Stimulated activated CD8-positive, alpha-beta memory T cell treated with anti-CD3 and anti-CD28 coated beads, Interleukin-4, amount 100 ng/mL, for 4 hours (primary cell): ENCODE measurements at regions not wholly inside any gene's neighbourhood (a gene's known extent, or its start where the extent isn't known, plus 50 kb on each side); places are given as distances from the start of the nearest gene placed in this dataset.
A peak's percentile ranks its signal among the peaks of the same experiment; 100 is the strongest.
"Not testable (repeated sequence)": the region's sequence is repeated elsewhere in the genome, so short reads cannot be mapped to it uniquely, and the experiment has no call there.

ENCODE experiments used
- DNase-seq, 2 donors: peaks; one replicate each; pipeline ENCODE4 v3.0.0-alpha.2; 2020; ENCODE audit warnings: low read depth in 2 of 2, low spot score in 1 of 2

GRCh38 chr6:134442073-134442472 lies 124.2 kb upstream of the SGK1 start:
- no peak for DNase-seq

- no peak for DNase-seq
These were observed 120.9 kb upstream of the SGK1 start for GRCh38 chr6:134438837-134439236.

GRCh38 chr6:134437376-134437775 lies 119.5 kb upstream of the SGK1 start:
- DNase-seq = no peak

- DNase-seq = no peak
These were observed 119.0 kb upstream of the SGK1 start for GRCh38 chr6:134436950-134437349.

- DNase-seq = peak; percentile 17 to 50
These were observed 118.4 kb upstream of the SGK1 start for GRCh38 chr6:134436281-134436815.

- no peak for DNase-seq
These were observed 117.9 kb upstream of the SGK1 start for GRCh38 chr6:134435814-134436280.

- no peak for DNase-seq
These were observed 116.4 kb upstream of the SGK1 start for GRCh38 chr6:134434019-134434942.

GRCh38 chr6:134432036-134432435 lies 114.1 kb upstream of the SGK1 start:
- no peak for DNase-seq

- no peak for DNase-seq
These were observed 113.5 kb upstream of the SGK1 start for GRCh38 chr6:134431421-134431859.

- DNase-seq = no peak
These were observed 112.0 kb upstream of the SGK1 start for GRCh38 chr6:134429861-134430380.

- DNase-seq = no peak
These were observed 109.8 kb upstream of the SGK1 start for GRCh38 chr6:134427721-134428120.

- no peak for DNase-seq
These were observed 108.7 kb upstream of the SGK1 start for GRCh38 chr6:134426623-134427022.

- not testable (repeated sequence) for DNase-seq
These were observed 108.0 kb upstream of the SGK1 start for GRCh38 chr6:134425917-134426316.

- no peak for DNase-seq
These were observed 107.6 kb upstream of the SGK1 start for GRCh38 chr6:134425513-134425912.

- DNase-seq = no peak
These were observed 106.9 kb upstream of the SGK1 start for GRCh38 chr6:134424798-134425170.

GRCh38 chr6:134424165-134424797 lies 106.4 kb upstream of the SGK1 start:
- DNase-seq = no peak

- DNase-seq = no peak
These were observed 104.7 kb upstream of the SGK1 start for GRCh38 chr6:134422426-134423231.

- no peak for DNase-seq
These were observed 103.6 kb upstream of the SGK1 start for GRCh38 chr6:134421501-134421900.

- DNase-seq = no peak
These were observed 102.8 kb upstream of the SGK1 start for GRCh38 chr6:134420614-134421181.

- DNase-seq = no peak
These were observed 101.8 kb upstream of the SGK1 start for GRCh38 chr6:134419716-134420115.
